Left lung (tissue), 4 donors: ENCODE measurements at regions not wholly inside any gene's neighbourhood (a gene's known extent, or its start where the extent isn't known, plus 50 kb on each side); places are given as distances from the start of the nearest gene placed in this dataset.

Source experiments
- ATAC-seq: fragments of 200-7000 bp; cut with Tn5 transposase; one replicate; pipeline ENCODE4 v1.9.1; 2020; ENCODE audit warnings: moderate library complexity
- DNase-seq, 4 donors: peaks; one replicate each; pipeline ENCODE4 v3.0.0-alpha.2; 2013 to 2020
- H3K27ac ChIP-seq, 2 donors: fragments of 200-600 bp; sonication (generic) in 1 of 2; one replicate each; pipeline versions ENCODE4 v1.5.0 to v1.8.0; 2020 to 2021
- H3K27me3 ChIP-seq, 2 donors: fragments of 200-600 bp; sonication (generic) in 1 of 2; one replicate each; pipeline versions ENCODE4 v1.5.0 to v1.8.0; 2020 to 2021
- H3K36me3 ChIP-seq, 2 donors: fragments of 200-600 bp; sonication (generic) in 1 of 2; one replicate each; pipeline versions ENCODE4 v1.5.0 to v1.8.0; 2020 to 2021
- H3K4me1 ChIP-seq, 2 donors: fragments of 200-600 bp; one replicate each; pipeline ENCODE4 v1.8.0; 2021
- H3K4me3 ChIP-seq, 2 donors: fragments of 200-600 bp; sonication (generic) in 1 of 2; one replicate each; pipeline versions ENCODE4 v1.5.0 to v1.8.0; 2020 to 2021; ENCODE audit warnings: mild to moderate bottlenecking in 1 of 2
- H3K9me3 ChIP-seq, 2 donors: fragments of 200-600 bp; sonication (generic) in 1 of 2; one replicate each; pipeline versions ENCODE4 v1.5.0 to v1.8.0; 2020 to 2021
- intact Hi-C, 2 donors: fragments of 100-400 bp; cut with DNase I; formaldehyde crosslinking; loops; one replicate each; pipeline versions ENCODE4 v1.11.2 to v1.14.2; 2022
- TF ChIP-seq, protein P1 (sequence below), 2 donors: fragments of 200-600 bp; sonication (generic) in 1 of 2; IDR thresholded peaks; one replicate each; pipeline versions ENCODE4 v1.5.0 to v1.8.0; 2021; ENCODE audit warnings: antibody characterized with exemption in 2 of 2
- donor health status: DM: no; HTN: yes; CAD: no.
- donor health status: DM: no; HTN: no; CAD: no.

DNA sequence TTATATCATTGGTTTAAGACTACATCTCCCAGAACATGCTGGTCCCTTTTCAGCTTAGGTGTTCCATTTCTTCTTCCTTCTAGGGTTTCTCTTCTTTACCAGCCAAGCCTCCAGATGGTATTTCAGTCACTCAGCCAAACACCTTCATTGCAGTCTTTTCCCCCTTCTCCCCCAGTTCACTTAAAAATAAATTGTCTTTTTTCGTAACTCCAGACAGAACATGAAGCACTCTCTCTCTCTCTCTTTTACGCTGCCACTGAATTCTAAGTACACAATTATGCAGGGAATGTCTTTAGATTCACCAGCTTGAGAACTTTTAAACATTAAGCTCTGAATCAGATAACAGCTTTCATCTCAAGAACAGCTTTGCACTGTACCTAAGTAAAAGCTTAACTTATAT lies 419.7 kb upstream of the BRINP1 start:
- no peak overlapping the region for H3K27ac ChIP-seq
- TF ChIP-seq, protein P1, sequence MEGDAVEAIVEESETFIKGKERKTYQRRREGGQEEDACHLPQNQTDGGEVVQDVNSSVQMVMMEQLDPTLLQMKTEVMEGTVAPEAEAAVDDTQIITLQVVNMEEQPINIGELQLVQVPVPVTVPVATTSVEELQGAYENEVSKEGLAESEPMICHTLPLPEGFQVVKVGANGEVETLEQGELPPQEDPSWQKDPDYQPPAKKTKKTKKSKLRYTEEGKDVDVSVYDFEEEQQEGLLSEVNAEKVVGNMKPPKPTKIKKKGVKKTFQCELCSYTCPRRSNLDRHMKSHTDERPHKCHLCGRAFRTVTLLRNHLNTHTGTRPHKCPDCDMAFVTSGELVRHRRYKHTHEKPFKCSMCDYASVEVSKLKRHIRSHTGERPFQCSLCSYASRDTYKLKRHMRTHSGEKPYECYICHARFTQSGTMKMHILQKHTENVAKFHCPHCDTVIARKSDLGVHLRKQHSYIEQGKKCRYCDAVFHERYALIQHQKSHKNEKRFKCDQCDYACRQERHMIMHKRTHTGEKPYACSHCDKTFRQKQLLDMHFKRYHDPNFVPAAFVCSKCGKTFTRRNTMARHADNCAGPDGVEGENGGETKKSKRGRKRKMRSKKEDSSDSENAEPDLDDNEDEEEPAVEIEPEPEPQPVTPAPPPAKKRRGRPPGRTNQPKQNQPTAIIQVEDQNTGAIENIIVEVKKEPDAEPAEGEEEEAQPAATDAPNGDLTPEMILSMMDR (IDR thresholded peaks at IDR 0.05): no peak
- H3K27me3 ChIP-seq: no peaks in the 10 kb centered on the region
- no peaks in the 10 kb centered on the region for H3K36me3 ChIP-seq
- H3K9me3 ChIP-seq: no peaks in the 10 kb centered on the region
- H3K4me3 ChIP-seq: no peak overlapping the region
- intact Hi-C loops: no loop called here
- ATAC-seq (no peak), DNase-seq (no peak)
- H3K4me1 ChIP-seq: no peaks in the 10 kb centered on the region

DNA sequence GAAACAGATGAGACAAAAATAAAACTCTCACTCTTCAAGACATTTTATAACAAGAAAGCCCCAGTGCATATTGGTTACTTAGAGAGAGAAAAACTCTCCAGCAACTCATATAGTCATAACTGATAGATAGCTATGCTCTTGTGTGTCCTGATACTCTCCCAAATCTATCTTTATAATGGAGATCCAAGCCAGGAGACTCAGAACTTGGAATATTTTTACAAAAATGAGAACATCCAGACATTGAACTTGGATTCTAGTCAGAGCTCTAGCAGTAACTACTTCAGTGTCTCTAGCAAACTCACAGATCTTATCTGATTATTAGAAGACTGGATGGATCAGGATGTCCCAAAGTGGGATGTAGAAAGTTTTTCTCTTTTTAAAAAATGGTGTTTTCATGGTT lies 412.7 kb upstream of the BRINP1 start:
- ATAC-seq: no peak
- Histone ChIP-seq H3K27ac (no peak overlapping the region), H3K27me3 (no peaks in the 10 kb centered on the region), H3K4me3 (no peak overlapping the region), H3K4me1 (no peaks in the 10 kb centered on the region), H3K36me3 (no peaks in the 10 kb centered on the region), H3K9me3 (no peaks in the 10 kb centered on the region)
- TF ChIP-seq, protein P1 (IDR thresholded peaks at IDR 0.05): no peak
- no peak for DNase-seq
- intact Hi-C loops: no loop called here

DNA sequence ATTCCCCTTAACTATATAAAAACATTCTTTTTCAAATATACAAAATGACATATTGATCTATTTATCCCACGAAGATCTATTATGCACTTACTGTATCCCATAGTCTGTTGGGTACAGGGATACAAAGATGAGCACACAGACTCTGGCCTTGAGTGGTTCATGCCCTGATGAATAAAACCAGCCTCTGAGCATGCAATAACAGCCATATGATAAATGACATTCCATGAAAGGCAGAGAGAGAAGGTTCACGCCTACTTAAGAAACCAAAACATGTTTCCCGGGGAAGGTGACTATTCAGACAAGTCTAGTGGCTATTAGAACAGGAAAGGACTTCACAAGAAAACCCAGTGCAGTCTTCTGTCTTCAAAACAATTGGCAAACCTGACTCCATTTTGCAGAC lies 406.2 kb upstream of the BRINP1 start:
- no peak overlapping the region for H3K4me3 ChIP-seq
- H3K36me3 ChIP-seq: no peaks in the 10 kb centered on the region
- intact Hi-C loops: no loop called here
- TF ChIP-seq, protein P1 (IDR thresholded peaks at IDR 0.05): no peak
- ATAC-seq (no peak), DNase-seq (no peak)
- no peaks in the 10 kb centered on the region for H3K27me3 ChIP-seq
- no peak overlapping the region for H3K27ac ChIP-seq
- no peaks in the 10 kb centered on the region for H3K4me1 ChIP-seq
- no peaks in the 10 kb centered on the region for H3K9me3 ChIP-seq

DNA sequence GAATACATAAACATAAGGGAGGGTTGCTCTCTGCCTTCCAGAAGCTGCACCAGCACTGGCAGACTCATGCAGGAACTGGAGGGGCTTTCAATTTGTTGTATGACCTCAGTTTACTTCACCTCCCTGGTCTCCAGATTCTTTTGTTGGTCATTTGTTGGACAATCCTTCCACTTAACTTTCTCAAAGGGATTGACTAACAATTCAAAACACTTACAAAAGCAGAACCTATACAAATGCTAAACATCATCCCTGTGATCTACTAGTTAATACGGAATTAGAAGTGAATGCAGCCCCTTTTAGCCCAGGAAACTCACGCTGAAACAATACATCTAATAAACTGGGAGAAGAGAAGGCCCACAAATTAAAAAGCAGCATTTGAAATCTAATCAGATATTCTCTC lies 404.6 kb upstream of the BRINP1 start:
- Histone ChIP-seq H3K27me3 (no peaks in the 10 kb centered on the region), H3K9me3 (no peaks in the 10 kb centered on the region), H3K4me1 (no peaks in the 10 kb centered on the region), H3K4me3 (no peak overlapping the region), H3K36me3 (no peaks in the 10 kb centered on the region), H3K27ac (no peak overlapping the region)
- intact Hi-C loops: no loop called here
- TF ChIP-seq, protein P1 (IDR thresholded peaks at IDR 0.05): no peak
- ATAC-seq (no peak), DNase-seq (no peak)

DNA sequence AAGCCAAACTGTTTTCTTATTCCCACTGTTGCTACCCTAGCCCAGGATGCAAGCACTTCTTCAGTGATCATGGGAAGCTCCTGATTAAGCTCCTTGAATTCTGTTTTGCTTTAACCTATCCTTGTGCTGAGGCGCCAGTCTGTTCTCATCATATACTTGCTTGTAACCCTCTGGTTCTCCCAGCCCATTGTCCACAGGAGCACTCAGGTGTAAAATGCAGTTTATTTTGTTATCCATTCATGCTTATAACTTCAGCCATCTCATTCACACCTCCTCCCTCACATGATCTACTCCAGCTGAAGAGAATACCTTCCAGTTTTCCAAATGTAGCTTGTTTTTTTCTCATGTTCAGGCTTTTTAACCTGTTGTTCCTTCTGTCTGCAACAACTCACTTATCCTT lies 402.1 kb upstream of the BRINP1 start:
- H3K4me3 ChIP-seq: no peak overlapping the region
- no peaks in the 10 kb centered on the region for H3K4me1 ChIP-seq
- no peak for DNase-seq
- no peak overlapping the region for H3K27ac ChIP-seq
- H3K9me3 ChIP-seq: no peaks in the 10 kb centered on the region
- no peaks in the 10 kb centered on the region for H3K36me3 ChIP-seq
- no peaks in the 10 kb centered on the region for H3K27me3 ChIP-seq
- no peak for ATAC-seq
- TF ChIP-seq, protein P1 (IDR thresholded peaks at IDR 0.05): no peak
- intact Hi-C loops: no loop called here
